Esophagus squamous epithelium (tissue), 5 donors: ENCODE measurements at regions not wholly inside any gene's neighbourhood (a gene's known extent, or its start where the extent isn't known, plus 50 kb on each side); places are given as distances from the start of the nearest gene placed in this dataset.

ENCODE experiments used
- DNase-seq: peaks from one replicate; lab custom pipeline; 2025; lab: John Stamatoyannopoulos, UW
- H3K27ac ChIP-seq, 4 donors: fragments of 200-600 bp; sonication (generic); one replicate each; pipeline ENCODE4 v1.5.1; 2016 to 2019; ENCODE audit warnings: mild to moderate bottlenecking in 1 of 4
- H3K27me3 ChIP-seq, 4 donors: fragments of 200-600 bp; sonication (generic); 1 replicate in 3 of 4; 2 replicates in 1 of 4; pipeline versions ENCODE4 v1.5.1 to v1.6.0; 2017 to 2021; ENCODE audit warnings: antibody characterized with exemption in 1 of 4
- H3K36me3 ChIP-seq, 3 donors: fragments of 200-600 bp; sonication (generic); one replicate each; pipeline ENCODE4 v1.5.1; 2016 to 2019
- H3K4me1 ChIP-seq, 3 donors: fragments of 200-600 bp; sonication (generic); one replicate each; pipeline ENCODE4 v1.5.1; 2017 to 2019
- H3K4me3 ChIP-seq, 4 donors: fragments of 200-600 bp; sonication (generic); 1 replicate in 3 of 4; 2 replicates in 1 of 4; pipeline ENCODE4 v1.5.1; 2016 to 2019; ENCODE audit warnings: mild to moderate bottlenecking in 2 of 4, moderate library complexity in 1 of 4
- H3K9me3 ChIP-seq, 3 donors: fragments of 200-600 bp; sonication (generic); one replicate each; pipeline ENCODE4 v1.5.1; 2016 to 2019
- POLR2A ChIP-seq, 4 donors: fragments of 450-650 bp; IDR thresholded peaks; one replicate each; pipeline ENCODE4 v1.6.1; 2017; ENCODE audit warnings: antibody characterized with exemption in 4 of 4, mild to moderate bottlenecking in 4 of 4, moderate library complexity in 3 of 4
- WGBS, 2 donors: methylation state at CpG; one replicate each; pipeline ENCODE4 v1.1.5; 2018; 5-methylcytosine and 5-hydroxymethylcytosine counted together
- intact Hi-C: fragments of 100-400 bp; cut with DNase I; formaldehyde crosslinking; loops from one replicate; pipeline ENCODE4 v1.15.0; 2022
- TF ChIP-seq, protein P1 (sequence below), 6 experiments: fragments of 450-650 bp in 4 of 6; fragments of 200-600 bp in 2 of 6; sonication (generic) in 2 of 6; IDR thresholded peaks; one replicate each; pipeline ENCODE4 v1.5.1; 2016 to 2019; ENCODE audit warnings: antibody characterized with exemption in 6 of 6, mild to moderate bottlenecking in 4 of 6, moderate library complexity in 4 of 6
- donor health status: DM: yes; HTN: yes; CAD: no.

DNA sequence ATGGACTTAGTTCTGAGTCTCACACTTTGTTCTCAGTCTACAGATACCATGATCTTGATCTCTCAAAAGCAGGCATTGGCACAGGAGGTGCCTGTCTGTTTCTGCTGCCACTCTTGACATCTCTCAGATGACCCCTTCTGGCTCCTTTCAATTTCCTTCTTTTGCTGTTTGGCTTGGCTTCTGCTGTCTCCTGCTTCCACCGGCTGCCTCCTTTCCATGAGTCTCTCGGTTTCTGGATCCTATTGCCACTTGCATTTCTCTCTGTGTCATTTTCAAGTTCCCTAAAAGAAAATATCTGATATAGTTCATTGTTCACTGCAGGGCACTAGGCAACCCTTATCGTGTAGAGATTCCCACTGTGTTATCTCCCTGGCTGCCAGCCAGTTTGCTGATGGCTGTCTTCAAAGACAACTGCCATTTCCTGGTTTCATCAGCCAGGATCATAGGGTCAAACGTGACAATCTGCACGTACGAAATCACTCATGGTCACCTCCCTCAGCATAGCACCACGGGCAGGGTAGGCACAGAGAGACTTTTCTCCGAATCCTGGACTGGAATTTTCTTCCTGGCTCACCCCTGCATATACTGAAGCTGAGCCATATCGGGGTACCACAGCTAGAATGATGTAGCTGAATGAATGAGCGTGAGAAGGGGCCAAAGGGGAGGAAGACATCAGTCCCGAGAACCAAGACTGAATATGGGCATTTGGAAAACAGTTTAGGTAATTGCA is 144.6 kb upstream of the TMEM170B start:
- Histone ChIP-seq H3K27me3 (no peaks in the 10 kb centered on the region), H3K4me3 (no peak overlapping the region), H3K4me1 (peaks cover 0 to 6% (median 0%) of the 10 kb centered on the region in 3 donors), H3K9me3 (no peaks in the 10 kb centered on the region), H3K27ac (peak overlapping the region in 3 of 4 donors; percentile 7 to 51 (median 7)), H3K36me3 (no peaks in the 10 kb centered on the region)
- WGBS, 2 donors, result 66 to 69% methylated on average over 6 to 11 of the region's 11 CpGs
- no peak for DNase-seq
- intact Hi-C loops, result no loop called here
- TF ChIP-seq, protein P1, sequence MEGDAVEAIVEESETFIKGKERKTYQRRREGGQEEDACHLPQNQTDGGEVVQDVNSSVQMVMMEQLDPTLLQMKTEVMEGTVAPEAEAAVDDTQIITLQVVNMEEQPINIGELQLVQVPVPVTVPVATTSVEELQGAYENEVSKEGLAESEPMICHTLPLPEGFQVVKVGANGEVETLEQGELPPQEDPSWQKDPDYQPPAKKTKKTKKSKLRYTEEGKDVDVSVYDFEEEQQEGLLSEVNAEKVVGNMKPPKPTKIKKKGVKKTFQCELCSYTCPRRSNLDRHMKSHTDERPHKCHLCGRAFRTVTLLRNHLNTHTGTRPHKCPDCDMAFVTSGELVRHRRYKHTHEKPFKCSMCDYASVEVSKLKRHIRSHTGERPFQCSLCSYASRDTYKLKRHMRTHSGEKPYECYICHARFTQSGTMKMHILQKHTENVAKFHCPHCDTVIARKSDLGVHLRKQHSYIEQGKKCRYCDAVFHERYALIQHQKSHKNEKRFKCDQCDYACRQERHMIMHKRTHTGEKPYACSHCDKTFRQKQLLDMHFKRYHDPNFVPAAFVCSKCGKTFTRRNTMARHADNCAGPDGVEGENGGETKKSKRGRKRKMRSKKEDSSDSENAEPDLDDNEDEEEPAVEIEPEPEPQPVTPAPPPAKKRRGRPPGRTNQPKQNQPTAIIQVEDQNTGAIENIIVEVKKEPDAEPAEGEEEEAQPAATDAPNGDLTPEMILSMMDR (IDR thresholded peaks at IDR 0.05), result no peak
- TF ChIP-seq POLR2A (IDR thresholded peaks at IDR 0.05), result no peak

DNA sequence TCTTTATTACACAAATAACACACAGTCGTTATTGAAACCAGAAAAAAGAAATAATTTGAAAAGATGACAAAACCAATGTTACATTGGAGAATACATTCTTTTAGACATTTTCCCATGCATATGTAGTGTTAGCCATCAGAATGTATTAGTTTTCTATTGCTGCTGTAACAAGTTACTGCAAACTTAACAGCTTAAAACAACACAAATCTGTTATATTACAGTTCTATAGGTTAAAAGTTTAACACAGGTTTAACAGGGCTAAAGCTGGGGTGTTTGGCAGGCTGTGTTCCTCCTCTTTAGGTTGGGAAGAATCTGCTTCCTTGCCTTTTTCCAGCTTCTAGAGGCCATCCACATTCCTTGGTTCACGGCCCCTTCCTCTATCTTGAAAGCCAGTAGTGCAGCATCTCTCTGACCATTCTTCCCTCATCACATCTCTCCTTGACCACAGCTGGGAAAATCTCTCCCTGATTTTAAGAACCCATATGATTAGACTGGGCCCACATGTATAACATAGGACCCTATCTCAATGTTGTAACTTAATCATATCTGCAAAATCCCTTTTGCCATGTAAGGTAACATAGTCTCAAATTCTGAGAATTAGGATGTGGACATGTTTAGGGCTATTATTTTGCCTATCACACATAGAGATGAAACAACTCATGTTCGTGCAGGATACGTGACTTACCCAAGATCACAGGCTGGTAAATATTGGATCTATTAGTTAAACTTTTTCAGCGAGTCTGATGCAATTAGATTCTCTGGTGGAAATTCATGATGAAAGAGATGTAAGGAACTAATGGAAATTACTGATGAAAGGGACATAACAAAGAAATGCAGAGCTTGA is 145.4 kb upstream of the TMEM170B start:
- H3K27me3 ChIP-seq, result no peaks in the 10 kb centered on the region
- no peaks in the 10 kb centered on the region for H3K9me3 ChIP-seq
- WGBS, 2 donors, result 84 to 85% methylated on average over 5 of the region's 5 CpGs
- TF ChIP-seq POLR2A (IDR thresholded peaks at IDR 0.05), result no peak
- TF ChIP-seq, protein P1 (IDR thresholded peaks at IDR 0.05), result no peak
- H3K36me3 ChIP-seq, result no peaks in the 10 kb centered on the region
- intact Hi-C loops, result no loop called here
- DNase-seq, result no peak
- no peak overlapping the region for H3K27ac ChIP-seq
- H3K4me3 ChIP-seq, result no peak overlapping the region
- peaks cover 0 to 6% (median 0%) of the 10 kb centered on the region in 3 donors for H3K4me1 ChIP-seq

DNA sequence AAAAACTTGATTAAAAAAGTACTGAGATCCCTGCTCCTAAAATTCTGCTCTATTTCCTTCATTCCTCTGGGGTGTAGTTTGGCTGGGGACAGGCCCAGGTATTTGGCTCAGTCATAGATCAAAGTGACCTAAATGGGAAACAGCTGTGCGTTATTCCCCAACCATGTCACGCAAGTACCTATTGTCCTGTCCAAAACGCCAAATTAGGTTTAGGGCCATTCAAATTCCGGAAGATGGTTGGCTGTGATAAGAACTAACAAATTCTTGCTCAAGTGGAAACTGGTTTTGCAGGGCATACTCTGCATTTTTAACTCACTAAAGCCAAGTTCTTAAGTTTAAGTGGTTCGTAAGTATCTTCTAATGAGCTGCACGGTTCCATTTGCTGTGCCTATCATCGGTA is 147.6 kb upstream of the TMEM170B start:
- H3K4me3 ChIP-seq, result no peak overlapping the region
- H3K36me3 ChIP-seq, result no peaks in the 10 kb centered on the region
- peaks cover 0 to 6% (median 0%) of the 10 kb centered on the region in 3 donors for H3K4me1 ChIP-seq
- no peaks in the 10 kb centered on the region for H3K27me3 ChIP-seq
- 33 to 50% methylated on average over 7 of the region's 7 CpGs for WGBS, 2 donors
- TF ChIP-seq, protein P1 (IDR thresholded peaks at IDR 0.05), result no peak
- DNase-seq, result no peak
- peak overlapping the region in 3 of 4 donors; percentile 13 to 57 (median 36) for H3K27ac ChIP-seq
- intact Hi-C loops, result no loop called here
- H3K9me3 ChIP-seq, result no peaks in the 10 kb centered on the region

DNA sequence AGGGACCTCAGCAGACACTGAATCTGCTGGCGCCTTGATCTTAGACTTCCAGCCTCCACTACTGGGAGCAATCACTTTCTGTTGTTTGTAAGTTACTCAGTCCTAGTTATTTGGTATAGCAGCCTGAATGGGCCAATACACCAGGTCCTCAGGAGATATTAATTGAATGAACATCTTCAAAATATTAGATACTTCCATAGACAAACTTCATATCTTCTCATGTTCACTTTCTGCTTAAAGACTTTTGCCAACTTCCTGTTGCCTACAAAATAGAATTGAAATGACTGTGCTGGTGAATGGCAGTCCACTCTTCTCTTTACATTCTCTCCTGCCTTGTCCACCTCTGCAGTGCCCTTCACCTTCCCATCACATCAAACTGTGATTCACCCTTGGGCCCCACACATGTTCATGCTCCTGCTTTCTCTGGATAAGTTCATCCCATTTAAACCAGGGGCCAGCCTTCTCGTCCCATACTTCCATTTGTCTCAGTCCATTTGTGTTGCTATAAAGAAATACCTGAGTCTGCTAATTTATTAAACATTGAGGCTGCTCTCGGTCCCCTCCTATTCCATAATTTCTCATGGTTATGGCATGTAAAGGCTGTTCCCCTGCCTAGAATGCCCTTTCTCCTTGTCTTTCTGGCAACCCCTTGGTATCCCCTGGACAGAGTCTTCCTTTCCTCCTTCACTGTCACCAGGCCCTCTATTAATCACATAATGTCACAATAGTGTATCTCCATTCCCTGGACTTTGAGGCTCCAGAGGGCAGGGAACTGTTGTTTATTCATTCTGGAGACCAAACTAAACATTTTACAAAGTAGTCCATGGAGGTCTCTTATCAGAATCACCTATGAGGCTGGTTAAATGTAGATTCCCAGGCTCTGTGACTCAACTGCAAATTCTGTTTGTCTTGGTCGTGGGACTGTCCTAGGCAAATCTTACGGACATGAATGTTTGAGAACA is 148.3 kb upstream of the TMEM170B start:
- 77 to 87% methylated on average over 5 of the region's 5 CpGs for WGBS, 2 donors
- Histone ChIP-seq H3K4me1 (peaks cover 0 to 5% (median 0%) of the 10 kb centered on the region in 3 donors), H3K9me3 (no peaks in the 10 kb centered on the region), H3K27me3 (no peaks in the 10 kb centered on the region), H3K36me3 (no peaks in the 10 kb centered on the region), H3K4me3 (no peak overlapping the region), H3K27ac (peak overlapping the region in 3 of 4 donors; percentile 36 to 57 (median 42))
- DNase-seq, result no peak
- TF ChIP-seq POLR2A (IDR thresholded peaks at IDR 0.05), result no peak
- TF ChIP-seq, protein P1 (IDR thresholded peaks at IDR 0.05), result no peak
- intact Hi-C loops, result no loop called here
